Gastroesophageal sphincter (tissue), 4 donors: ENCODE measurements at regions not wholly inside any gene's neighbourhood (a gene's known extent, or its start where the extent isn't known, plus 50 kb on each side); places are given as distances from the start of the nearest gene placed in this dataset.

Experiments
- ATAC-seq: fragments of 150-250 bp; one replicate; pipeline ENCODE4 v1.9.1; 2016; ENCODE audit warnings: mild to moderate bottlenecking, moderate library complexity
- H3K27ac ChIP-seq, 4 donors: fragments of 200-600 bp; sonication (generic) in 3 of 4; 1 replicate in 3 of 4; 2 replicates in 1 of 4; pipeline ENCODE4 v1.5.1; 2016 to 2019
- H3K27me3 ChIP-seq: fragments of 200-600 bp; sonication (generic); one replicate; pipeline ENCODE4 v1.5.1; 2019
- H3K36me3 ChIP-seq, 2 donors: fragments of 200-600 bp; sonication (generic); one replicate each; pipeline ENCODE4 v1.5.1; 2019; ENCODE audit warnings: control low read depth in 1 of 2
- H3K4me1 ChIP-seq, 3 donors: fragments of 200-600 bp; sonication (generic); 1 replicate in 2 of 3; 2 replicates in 1 of 3; pipeline ENCODE4 v1.5.1; 2016 to 2019; ENCODE audit warnings: control low read depth in 2 of 3
- H3K4me3 ChIP-seq, 2 donors: fragments of 200-600 bp; sonication (generic); one replicate each; pipeline ENCODE4 v1.5.1; 2019; ENCODE audit warnings: mild to moderate bottlenecking in 1 of 2, moderate library complexity in 1 of 2
- H3K9me3 ChIP-seq, 3 donors: fragments of 200-600 bp; sonication (generic); one replicate each; pipeline ENCODE4 v1.5.1; 2017 to 2019; ENCODE audit warnings: control low read depth in 2 of 3
- CTCF ChIP-seq, 4 experiments: fragments of 200-600 bp in 2 of 4; fragments of 450-650 bp in 2 of 4; sonication (generic) in 1 of 4; IDR thresholded peaks; one replicate each; pipeline ENCODE4 v1.5.1; 2017 to 2019; ENCODE audit warnings: antibody characterized with exemption in 4 of 4, mild to moderate bottlenecking in 2 of 4, moderate library complexity in 2 of 4
- EP300 ChIP-seq: sonication (generic); formaldehyde crosslinking; IDR thresholded peaks from one replicate; pipeline ENCODE4 v1.6.1; 2017; ENCODE audit warnings: antibody characterized with exemption, mild to moderate bottlenecking
- POLR2A ChIP-seq, 2 donors: fragments of 450-650 bp; IDR thresholded peaks; one replicate each; pipeline ENCODE4 v1.6.1; 2017; ENCODE audit warnings: antibody characterized with exemption in 2 of 2, mild to moderate bottlenecking in 2 of 2, moderate library complexity in 1 of 2
- POLR2AphosphoS5 ChIP-seq: sonication (generic); formaldehyde crosslinking; IDR thresholded peaks from one replicate; pipeline ENCODE4 v1.6.1; 2017; ENCODE audit warnings: antibody characterized with exemption
- WGBS, 2 donors: methylation state at CpG; one replicate each; pipeline ENCODE4 v1.1.5; 2018; ENCODE audit warnings: low coverage in 1 of 2; 5-methylcytosine and 5-hydroxymethylcytosine counted together

- H3K27me3 ChIP-seq = no peaks in the 10 kb centered on the region
- no peaks in the 10 kb centered on the region for H3K4me1 ChIP-seq
- no peak overlapping the region for H3K27ac ChIP-seq
- WGBS, 2 donors = 56 to 71% methylated on average over 3 to 4 of the region's 4 CpGs
- no peaks in the 10 kb centered on the region for H3K36me3 ChIP-seq
- H3K9me3 ChIP-seq = peaks cover 0 to 9% (median 0%) of the 10 kb centered on the region in 3 donors
- no peak for ATAC-seq
- no peak for TF ChIP-seq CTCF (IDR thresholded peaks at IDR 0.05)
- no peak for TF ChIP-seq EP300
- TF ChIP-seq POLR2A (IDR thresholded peaks at IDR 0.05) = no peak
- no peak for TF ChIP-seq POLR2AphosphoS5
- no peak overlapping the region for H3K4me3 ChIP-seq
Observed at GRCh38 chr9:29866556-29866955, 2293.3 kb upstream of the C9orf72 start.

GRCh38 chr9:29873579-29873978 is 2300.3 kb upstream of the C9orf72 start:
- no peak for ATAC-seq
- no peaks in the 10 kb centered on the region for H3K27me3 ChIP-seq
- TF ChIP-seq POLR2AphosphoS5 (no peak), POLR2A (IDR thresholded peaks at IDR 0.05) (no peak), EP300 (no peak), CTCF (IDR thresholded peaks at IDR 0.05) (no peak)
- H3K9me3 ChIP-seq = peaks cover 0 to 9% (median 0%) of the 10 kb centered on the region in 3 donors
- no peak overlapping the region for H3K4me3 ChIP-seq
- no peaks in the 10 kb centered on the region for H3K36me3 ChIP-seq
- H3K4me1 ChIP-seq = no peaks in the 10 kb centered on the region
- H3K27ac ChIP-seq = no peak overlapping the region

- Histone ChIP-seq H3K9me3 (peaks cover 0 to 3% (median 0%) of the 10 kb centered on the region in 3 donors), H3K4me3 (no peak overlapping the region), H3K27ac (no peak overlapping the region), H3K4me1 (no peaks in the 10 kb centered on the region), H3K27me3 (no peaks in the 10 kb centered on the region), H3K36me3 (no peaks in the 10 kb centered on the region)
- 74 to 79% methylated on average over 2 of the region's 2 CpGs for WGBS, 2 donors
- ATAC-seq = no peak
- TF ChIP-seq EP300 (no peak), CTCF (IDR thresholded peaks at IDR 0.05) (no peak), POLR2A (IDR thresholded peaks at IDR 0.05) (no peak), POLR2AphosphoS5 (no peak)
Observed at GRCh38 chr9:29875547-29875946, 2302.3 kb upstream of the C9orf72 start.

- Histone ChIP-seq H3K4me3 (no peak overlapping the region), H3K9me3 (no peaks in the 10 kb centered on the region), H3K27ac (no peak overlapping the region), H3K27me3 (no peaks in the 10 kb centered on the region), H3K4me1 (no peaks in the 10 kb centered on the region), H3K36me3 (no peaks in the 10 kb centered on the region)
- no peak for ATAC-seq
- WGBS, 2 donors = 17 to 42% methylated on average over 2 of the region's 2 CpGs
- TF ChIP-seq EP300 (no peak), POLR2AphosphoS5 (no peak), CTCF (IDR thresholded peaks at IDR 0.05) (no peak), POLR2A (IDR thresholded peaks at IDR 0.05) (no peak)
Observed at GRCh38 chr9:29882767-29883166, 2309.5 kb upstream of the C9orf72 start.

GRCh38 chr9:29906065-29906464 is 2332.8 kb upstream of the C9orf72 start:
- ATAC-seq = no peak

More at GRCh38 chr9:29906065-29906464, 2332.8 kb upstream of the C9orf72 start:
- no peaks in the 10 kb centered on the region for H3K27me3 ChIP-seq
- no peaks in the 10 kb centered on the region for H3K9me3 ChIP-seq
- no peak overlapping the region for H3K4me3 ChIP-seq
- H3K4me1 ChIP-seq = no peaks in the 10 kb centered on the region
- no peaks in the 10 kb centered on the region for H3K36me3 ChIP-seq
- no peak overlapping the region for H3K27ac ChIP-seq
- TF ChIP-seq POLR2A (IDR thresholded peaks at IDR 0.05) (no peak), EP300 (no peak), POLR2AphosphoS5 (no peak), CTCF (IDR thresholded peaks at IDR 0.05) (no peak)
